SK-N-SH treated with all-trans-retinoic acid at 6 μM for 48 hours (cell line): ENCODE measurements at regions not wholly inside any gene's neighbourhood (a gene's known extent, or its start where the extent isn't known, plus 50 kb on each side); places are given as distances from the start of the nearest gene placed in this dataset.

ENCODE experiments used
- ATAC-seq: fragments of 200-7000 bp; cut with Tn5 transposase; 3 replicates; pipeline ENCODE4 v1.9.1; 2020; ENCODE audit warnings: mild to moderate bottlenecking, moderate library complexity
- ARNTL ChIP-seq: fragments of 450-650 bp; formaldehyde crosslinking; IDR thresholded peaks from 2 replicates; pipeline ENCODE4 v1.5.0; 2020; ENCODE audit warnings: low read depth, mild to moderate bottlenecking, moderate library complexity, borderline replicate concordance
- BACH2 ChIP-seq: fragments of 250-450 bp; sonication (Bioruptor Pico); IDR thresholded peaks from 2 replicates; pipeline ENCODE4 v1.9.0; 2021; ENCODE audit warnings: mild to moderate bottlenecking, borderline replicate concordance
- CSDC2 ChIP-seq: fragments of 250-450 bp; sonication (Bioruptor Pico); IDR thresholded peaks from 2 replicates; pipeline ENCODE4 v1.5.0; 2020; ENCODE audit warnings: mild to moderate bottlenecking, moderate library complexity
- ESRRG ChIP-seq: fragments of 250-450 bp; sonication (Bioruptor Pico); IDR thresholded peaks from 2 replicates; pipeline ENCODE4 v1.6.1; 2021; ENCODE audit warnings: mild to moderate bottlenecking
- GLIS3 ChIP-seq: fragments of 250-450 bp; sonication (Bioruptor Pico); IDR thresholded peaks from 2 replicates; pipeline ENCODE4 v1.5.0; 2020; ENCODE audit warnings: mild to moderate bottlenecking, moderate library complexity
- ISL1 ChIP-seq: fragments of 250-450 bp; sonication (Bioruptor Pico); IDR thresholded peaks from 2 replicates; pipeline ENCODE4 v2.1.2; 2022; ENCODE audit warnings: mild to moderate bottlenecking, moderate library complexity
- OSR1 ChIP-seq: fragments of 250-450 bp; sonication (Bioruptor Pico); IDR thresholded peaks from 2 replicates; pipeline ENCODE4 v1.8.0; 2022; ENCODE audit warnings: moderate library complexity, mild to moderate bottlenecking, inconsistent platforms
- PPARA ChIP-seq: fragments of 250-450 bp; sonication (Bioruptor Pico); IDR thresholded peaks from 2 replicates; pipeline ENCODE4 v1.5.0; 2020; ENCODE audit warnings: mild to moderate bottlenecking, borderline replicate concordance
- RARB ChIP-seq: fragments of 250-450 bp; sonication (Bioruptor Pico); IDR thresholded peaks from 2 replicates; pipeline ENCODE4 v1.8.0; 2021; ENCODE audit warnings: mild to moderate bottlenecking, moderate library complexity
- SNAI2 ChIP-seq: fragments of 250-450 bp; sonication (Bioruptor Pico); IDR thresholded peaks from 2 replicates; pipeline ENCODE4 v1.5.0; 2020; ENCODE audit warnings: mild to moderate bottlenecking, moderate library complexity
- TCF4 ChIP-seq: fragments of 250-450 bp; sonication (Bioruptor Pico); IDR thresholded peaks from 2 replicates; pipeline ENCODE4 v1.8.0; 2021; ENCODE audit warnings: mild to moderate bottlenecking, moderate library complexity, borderline replicate concordance
- TOX ChIP-seq: fragments of 250-450 bp; sonication (Bioruptor Pico); IDR thresholded peaks from 2 replicates; pipeline ENCODE4 v1.8.0; 2021; ENCODE audit warnings: mild to moderate bottlenecking, moderate library complexity, borderline replicate concordance
- ZC3H10 ChIP-seq: fragments of 250-450 bp; sonication (Bioruptor Pico); IDR thresholded peaks from 2 replicates; pipeline ENCODE4 v1.5.1; 2021; ENCODE audit warnings: mild to moderate bottlenecking, moderate library complexity
- ZNF565 ChIP-seq: fragments of 450-650 bp; formaldehyde crosslinking; conservative IDR thresholded peaks from 2 replicates; pipeline ENCODE4 v1.5.0; 2020; ENCODE audit warnings: low read depth, mild to moderate bottlenecking, moderate library complexity
- ZNF70 ChIP-seq: fragments of 450-650 bp; formaldehyde crosslinking; IDR thresholded peaks from 2 replicates; pipeline ENCODE4 v1.5.0; 2020; ENCODE audit warnings: mild to moderate bottlenecking, moderate library complexity
- TF ChIP-seq, protein P1 (sequence below): fragments of 250-450 bp; sonication (Bioruptor Pico); IDR thresholded peaks from 2 replicates; pipeline ENCODE4 v1.8.0; 2021; ENCODE audit warnings: low read depth, mild to moderate bottlenecking, moderate library complexity, borderline replicate concordance
- TF ChIP-seq, protein P2 (sequence below): fragments of 250-450 bp; sonication (Bioruptor Pico); IDR thresholded peaks from 2 replicates; pipeline ENCODE4 v1.5.0; 2020; ENCODE audit warnings: mild to moderate bottlenecking, moderate library complexity
- TF ChIP-seq, protein P3 (sequence below): fragments of 250-450 bp; sonication (Bioruptor Pico); IDR thresholded peaks from 2 replicates; pipeline ENCODE4 v1.8.0; 2020; ENCODE audit warnings: mild to moderate bottlenecking, moderate library complexity, borderline replicate concordance

DNA sequence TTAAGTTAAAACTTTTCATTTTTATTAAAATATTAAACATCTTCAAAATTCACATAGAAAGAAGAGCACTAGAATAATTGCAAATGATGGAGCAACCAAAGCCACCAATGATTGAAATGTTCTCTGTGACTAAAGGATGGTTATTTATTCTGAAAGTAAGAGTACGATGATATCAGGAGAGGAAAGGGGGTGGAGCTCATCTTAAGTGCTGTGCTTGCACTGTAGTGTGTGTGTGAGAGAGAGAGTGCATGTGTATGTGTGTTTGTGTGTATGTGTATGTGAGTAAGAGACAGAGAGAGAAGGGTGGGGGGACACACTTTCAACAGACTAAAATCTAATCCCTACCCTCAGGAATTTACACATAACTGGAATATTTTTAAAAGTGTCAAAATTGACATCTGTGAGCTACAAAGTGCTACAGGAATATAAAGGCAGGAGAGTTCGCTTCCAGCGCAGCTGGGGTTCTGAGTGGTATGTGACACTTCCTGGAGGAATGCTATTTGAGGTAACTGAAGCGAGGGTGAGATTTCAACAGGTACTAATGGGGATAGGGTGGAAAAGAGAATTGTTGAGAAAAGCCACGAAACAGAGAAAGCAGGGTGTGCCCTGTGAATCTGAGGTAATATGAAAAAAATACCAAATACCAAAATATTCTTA, 57.2 kb upstream of the SMNDC1 start (continued):
- TF ChIP-seq, protein P1, sequence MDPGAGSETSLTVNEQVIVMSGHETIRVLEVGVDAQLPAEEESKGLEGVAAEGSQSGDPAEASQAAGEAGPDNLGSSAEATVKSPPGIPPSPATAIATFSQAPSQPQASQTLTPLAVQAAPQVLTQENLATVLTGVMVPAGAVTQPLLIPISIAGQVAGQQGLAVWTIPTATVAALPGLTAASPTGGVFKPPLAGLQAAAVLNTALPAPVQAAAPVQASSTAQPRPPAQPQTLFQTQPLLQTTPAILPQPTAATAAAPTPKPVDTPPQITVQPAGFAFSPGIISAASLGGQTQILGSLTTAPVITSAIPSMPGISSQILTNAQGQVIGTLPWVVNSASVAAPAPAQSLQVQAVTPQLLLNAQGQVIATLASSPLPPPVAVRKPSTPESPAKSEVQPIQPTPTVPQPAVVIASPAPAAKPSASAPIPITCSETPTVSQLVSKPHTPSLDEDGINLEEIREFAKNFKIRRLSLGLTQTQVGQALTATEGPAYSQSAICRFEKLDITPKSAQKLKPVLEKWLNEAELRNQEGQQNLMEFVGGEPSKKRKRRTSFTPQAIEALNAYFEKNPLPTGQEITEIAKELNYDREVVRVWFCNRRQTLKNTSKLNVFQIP = no peak
- TF ChIP-seq BACH2 (CRISPR knock-in tag) = no peak
- TF ChIP-seq ESRRG (CRISPR knock-in tag) = no peak

DNA sequence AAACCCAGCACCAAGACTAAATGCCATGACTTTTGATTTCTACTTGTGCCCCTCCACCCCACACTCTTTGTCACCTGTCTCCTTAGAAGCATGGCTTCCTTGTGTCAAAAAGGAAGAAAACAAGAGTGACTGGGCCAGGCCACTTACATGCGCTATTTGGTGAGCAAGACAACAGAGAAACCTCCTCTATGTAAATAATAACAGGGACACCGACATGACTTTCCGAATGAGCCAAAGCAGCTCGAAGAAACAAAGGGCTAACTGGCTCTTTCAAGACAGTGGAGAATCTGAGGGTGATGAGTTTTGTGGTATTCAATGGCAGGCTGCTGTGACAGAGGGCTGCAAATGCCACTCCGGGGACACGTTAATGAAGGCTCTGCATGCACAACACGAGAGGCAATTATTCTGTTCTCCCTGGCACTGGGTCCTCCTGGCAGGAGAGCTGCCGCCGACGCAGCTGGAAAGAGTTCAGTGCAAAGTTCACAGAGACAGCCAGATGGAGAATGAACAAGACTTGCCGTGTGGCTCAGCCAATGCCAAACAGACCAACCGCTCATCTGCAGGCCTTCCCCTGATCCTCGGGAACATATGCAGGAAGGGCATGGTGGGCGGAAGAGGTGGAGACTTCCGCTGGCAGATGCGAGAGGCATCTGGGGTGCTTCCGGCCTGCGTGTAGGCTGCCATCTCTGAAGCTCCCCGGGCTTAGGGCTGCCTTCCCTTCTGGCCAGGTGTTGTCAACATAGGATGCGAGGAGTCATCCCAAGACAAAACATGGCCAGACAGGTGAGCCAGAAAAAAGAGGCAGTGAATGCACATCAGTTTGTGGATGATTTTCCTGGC, 59.1 kb upstream of the SMNDC1 start:
- no peak for ATAC-seq
- TF ChIP-seq TOX (CRISPR knock-in tag) (no peak), OSR1 (CRISPR knock-in tag) (no peak), GLIS3 (no peak), PPARA (no peak), ARNTL (CRISPR knock-in tag) (no peak), ESRRG (CRISPR knock-in tag) (no peak), CSDC2 (CRISPR knock-in tag) (no peak), SNAI2 (CRISPR knock-in tag) (no peak), BACH2 (CRISPR knock-in tag) (no peak)
- TF ChIP-seq, protein P1 = no peak
- TF ChIP-seq, all 23 proteins: peak for 0

DNA sequence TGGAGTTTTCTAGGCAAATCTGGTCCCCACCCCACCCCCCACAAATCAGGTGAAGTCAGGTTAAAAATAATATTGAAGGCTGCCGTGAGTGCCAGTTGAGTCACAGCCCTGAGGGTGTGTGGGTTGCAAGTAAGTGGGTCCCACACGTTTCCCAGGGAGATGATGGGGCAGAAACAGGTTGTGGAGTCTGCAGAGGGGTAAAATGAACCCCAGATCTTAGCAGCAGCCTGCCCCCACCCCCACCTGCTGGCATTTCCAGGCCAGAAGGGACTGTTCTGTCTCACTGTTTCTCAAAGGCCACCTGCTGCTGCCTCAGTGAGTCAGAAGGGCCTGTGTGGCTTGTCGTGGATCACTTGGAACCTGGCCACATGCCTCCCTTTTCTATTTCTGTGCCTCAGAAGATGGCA, 59.8 kb upstream of the SMNDC1 start:
- TF ChIP-seq PPARA = no peak
- ATAC-seq = no peak

DNA sequence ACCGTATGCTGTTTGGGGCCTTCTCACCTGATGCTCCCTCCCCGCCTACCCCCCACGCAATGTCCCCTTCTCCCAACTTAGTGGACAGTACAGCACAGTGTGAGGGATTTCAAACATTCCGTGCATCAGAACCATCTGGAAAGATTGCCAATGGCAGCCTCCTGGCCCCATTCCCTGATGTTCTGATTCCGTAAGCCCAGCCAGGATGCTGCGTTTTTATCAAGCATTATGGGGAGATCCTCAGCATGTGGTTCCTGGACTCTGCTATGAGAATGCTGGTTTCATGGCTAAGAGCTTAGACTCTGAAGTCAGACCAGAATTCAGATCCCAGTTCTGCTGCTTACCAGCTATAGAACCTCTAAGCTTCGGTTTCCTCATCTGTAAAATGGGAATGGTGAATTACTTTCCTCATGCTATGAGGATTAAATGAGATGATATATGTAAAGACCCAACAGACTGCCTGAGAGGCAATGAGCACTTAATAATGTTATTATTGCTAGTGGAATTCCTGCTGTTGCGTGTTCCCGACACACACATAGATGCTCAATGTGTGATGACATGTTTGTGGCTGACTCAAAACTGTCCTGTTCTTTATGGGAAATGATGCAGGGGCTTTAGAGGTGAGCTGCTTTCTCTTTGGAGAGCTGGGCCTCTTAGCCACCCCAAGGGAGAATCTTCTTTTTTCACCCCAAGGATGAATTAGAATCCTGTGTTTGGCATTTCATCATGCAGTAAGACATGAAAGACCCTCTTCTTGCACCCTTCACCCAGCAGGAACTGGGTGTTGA, 60.8 kb upstream of the SMNDC1 start:
- no peak for ATAC-seq
- TF ChIP-seq TOX (CRISPR knock-in tag) = no peak
- no peak for TF ChIP-seq ZC3H10 (CRISPR knock-in tag)
- TF ChIP-seq PPARA = no peak
- TF ChIP-seq, protein P1 = no peak
- TF ChIP-seq ZNF70 (CRISPR knock-in tag) = no peak
- no peak for TF ChIP-seq BACH2 (CRISPR knock-in tag)

DNA sequence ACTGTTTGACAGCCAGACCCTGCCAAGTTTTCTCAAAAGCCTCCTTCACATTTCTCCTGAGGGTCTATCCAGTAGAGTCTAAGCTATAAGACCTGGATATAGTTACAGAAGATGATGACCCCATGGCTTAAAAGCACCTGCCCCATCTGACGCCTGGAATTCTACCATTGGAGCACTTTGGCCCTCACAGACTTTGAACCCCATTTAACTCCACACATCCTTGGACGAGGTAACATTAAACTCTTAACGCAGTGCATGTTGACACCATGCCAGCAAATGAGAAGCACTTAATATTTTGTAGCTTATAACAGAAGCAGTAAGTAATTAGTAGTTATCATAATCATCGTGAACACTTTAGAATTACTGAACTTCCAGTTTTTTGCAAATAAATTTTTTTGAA, 61.9 kb upstream of the SMNDC1 start:
- TF ChIP-seq, protein P1 = no peak
- TF ChIP-seq GLIS3 (no peak), CSDC2 (CRISPR knock-in tag) (no peak), TCF4 (CRISPR knock-in tag) (no peak), ESRRG (CRISPR knock-in tag) (no peak)
- ATAC-seq = no peak

DNA sequence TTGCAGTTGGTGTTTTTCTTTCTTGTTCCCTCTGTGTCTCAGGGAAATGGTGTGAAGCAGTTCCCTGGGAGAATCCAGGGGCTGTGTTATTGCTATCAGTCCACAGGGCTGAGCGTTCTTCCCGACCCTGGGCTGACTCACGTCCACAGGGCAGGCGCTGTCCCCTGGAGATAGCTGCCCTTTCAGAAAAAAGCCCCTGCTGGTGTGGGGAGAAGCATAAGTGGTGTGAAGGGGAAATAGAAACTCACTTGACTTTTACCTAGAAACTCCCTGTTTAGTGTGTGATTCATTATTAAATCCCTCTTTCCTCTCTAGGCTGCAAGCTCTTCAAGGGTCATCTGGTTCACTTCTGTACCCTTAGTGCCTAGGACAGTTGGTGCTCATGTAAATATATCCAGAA, 63.3 kb upstream of the SMNDC1 start:
- no peak for ATAC-seq
- TF ChIP-seq TOX (CRISPR knock-in tag) (no peak), RARB (CRISPR knock-in tag) (no peak), ESRRG (CRISPR knock-in tag) (no peak), ZNF565 (CRISPR knock-in tag) (no peak), ZC3H10 (CRISPR knock-in tag) (no peak), ZNF70 (CRISPR knock-in tag) (no peak), ISL1 (no peak), PPARA (no peak)
- TF ChIP-seq, protein P2, sequence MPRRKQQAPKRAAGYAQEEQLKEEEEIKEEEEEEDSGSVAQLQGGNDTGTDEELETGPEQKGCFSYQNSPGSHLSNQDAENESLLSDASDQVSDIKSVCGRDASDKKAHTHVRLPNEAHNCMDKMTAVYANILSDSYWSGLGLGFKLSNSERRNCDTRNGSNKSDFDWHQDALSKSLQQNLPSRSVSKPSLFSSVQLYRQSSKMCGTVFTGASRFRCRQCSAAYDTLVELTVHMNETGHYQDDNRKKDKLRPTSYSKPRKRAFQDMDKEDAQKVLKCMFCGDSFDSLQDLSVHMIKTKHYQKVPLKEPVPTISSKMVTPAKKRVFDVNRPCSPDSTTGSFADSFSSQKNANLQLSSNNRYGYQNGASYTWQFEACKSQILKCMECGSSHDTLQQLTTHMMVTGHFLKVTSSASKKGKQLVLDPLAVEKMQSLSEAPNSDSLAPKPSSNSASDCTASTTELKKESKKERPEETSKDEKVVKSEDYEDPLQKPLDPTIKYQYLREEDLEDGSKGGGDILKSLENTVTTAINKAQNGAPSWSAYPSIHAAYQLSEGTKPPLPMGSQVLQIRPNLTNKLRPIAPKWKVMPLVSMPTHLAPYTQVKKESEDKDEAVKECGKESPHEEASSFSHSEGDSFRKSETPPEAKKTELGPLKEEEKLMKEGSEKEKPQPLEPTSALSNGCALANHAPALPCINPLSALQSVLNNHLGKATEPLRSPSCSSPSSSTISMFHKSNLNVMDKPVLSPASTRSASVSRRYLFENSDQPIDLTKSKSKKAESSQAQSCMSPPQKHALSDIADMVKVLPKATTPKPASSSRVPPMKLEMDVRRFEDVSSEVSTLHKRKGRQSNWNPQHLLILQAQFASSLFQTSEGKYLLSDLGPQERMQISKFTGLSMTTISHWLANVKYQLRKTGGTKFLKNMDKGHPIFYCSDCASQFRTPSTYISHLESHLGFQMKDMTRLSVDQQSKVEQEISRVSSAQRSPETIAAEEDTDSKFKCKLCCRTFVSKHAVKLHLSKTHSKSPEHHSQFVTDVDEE (CRISPR knock-in tag) = no peak
- TF ChIP-seq, protein P3, sequence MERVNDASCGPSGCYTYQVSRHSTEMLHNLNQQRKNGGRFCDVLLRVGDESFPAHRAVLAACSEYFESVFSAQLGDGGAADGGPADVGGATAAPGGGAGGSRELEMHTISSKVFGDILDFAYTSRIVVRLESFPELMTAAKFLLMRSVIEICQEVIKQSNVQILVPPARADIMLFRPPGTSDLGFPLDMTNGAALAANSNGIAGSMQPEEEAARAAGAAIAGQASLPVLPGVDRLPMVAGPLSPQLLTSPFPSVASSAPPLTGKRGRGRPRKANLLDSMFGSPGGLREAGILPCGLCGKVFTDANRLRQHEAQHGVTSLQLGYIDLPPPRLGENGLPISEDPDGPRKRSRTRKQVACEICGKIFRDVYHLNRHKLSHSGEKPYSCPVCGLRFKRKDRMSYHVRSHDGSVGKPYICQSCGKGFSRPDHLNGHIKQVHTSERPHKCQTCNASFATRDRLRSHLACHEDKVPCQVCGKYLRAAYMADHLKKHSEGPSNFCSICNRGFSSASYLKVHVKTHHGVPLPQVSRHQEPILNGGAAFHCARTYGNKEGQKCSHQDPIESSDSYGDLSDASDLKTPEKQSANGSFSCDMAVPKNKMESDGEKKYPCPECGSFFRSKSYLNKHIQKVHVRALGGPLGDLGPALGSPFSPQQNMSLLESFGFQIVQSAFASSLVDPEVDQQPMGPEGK = no peak
